ENCODE measurements at regions not wholly inside any gene's neighbourhood (a gene's known extent, or its start where the extent isn't known, plus 50 kb on each side); places are given as distances from the start of the nearest gene placed in this dataset.

GRCh38 chr6:80622641-80623040, 516.2 kb downstream of the BCKDHB start:
- no peak for TF ChIP-seq POLR2A (IDR thresholded peaks at IDR 0.05; ENCODE audit: low read depth, low read length)
- TF ChIP-seq POLR2AphosphoS5 (IDR thresholded peaks at IDR 0.05; ENCODE audit: low read depth, low read length), result no peak
- TF ChIP-seq TAF1 (IDR thresholded peaks at IDR 0.05; ENCODE audit: low read depth, low read length), result no peak
- no peak for TF ChIP-seq SPI1 (IDR thresholded peaks at IDR 0.05; ENCODE audit: low read depth, low read length)
- no peak for TF ChIP-seq POU2F2 (IDR thresholded peaks at IDR 0.05; ENCODE audit: low read depth, low read length)

Data from GM12891 (cell line).